T-helper 17 cell (primary cell): ENCODE measurements at regions not wholly inside any gene's neighbourhood (a gene's known extent, or its start where the extent isn't known, plus 50 kb on each side); places are given as distances from the start of the nearest gene placed in this dataset.

Experiments
- ATAC-seq: fragments of 150-1000 bp; cut with Tn5 transposase; 2 replicates; pipeline ENCODE4 v1.10.0; 2021; ENCODE audit warnings: mild to moderate bottlenecking, moderate library complexity
- DNase-seq, 3 donors: peaks; one replicate each; pipeline versions ENCODE4 v3.0.0 to v3.0.0-alpha.2; 2020 to 2021
- H3K9me3 ChIP-seq: one replicate; pipeline ENCODE4 v1.7.0; 2013; ENCODE audit warnings: low read length, mild to moderate bottlenecking; ENCODE audit not compliant: control insufficient read depth, poor library complexity, severe bottlenecking
- H3K27ac Mint-ChIP-seq: one replicate; pipeline ENCODE4 v1.8.0; 2022; ENCODE audit warnings: mild to moderate bottlenecking, moderate library complexity, mixed read lengths
- H3K27me3 Mint-ChIP-seq: one replicate; pipeline ENCODE4 v1.8.0; 2022; ENCODE audit warnings: mixed read lengths
- H3K36me3 Mint-ChIP-seq: one replicate; pipeline ENCODE4 v1.8.0; 2022; ENCODE audit warnings: low read depth, mixed read lengths
- H3K4me1 Mint-ChIP-seq: one replicate; pipeline ENCODE4 v1.8.0; 2022; ENCODE audit warnings: mild to moderate bottlenecking, mixed read lengths
- H3K4me3 Mint-ChIP-seq: one replicate; pipeline ENCODE4 v1.8.0; 2022; ENCODE audit warnings: mild to moderate bottlenecking, moderate library complexity, mixed read lengths

GRCh38 chr6:170043881-170044790, 246.7 kb downstream of the DLL1 start:
- Mint-ChIP-seq H3K27ac (no peak overlapping the region), H3K36me3 (no peaks in the 10 kb centered on the region), H3K27me3 (peaks cover 26% of the 10 kb centered on the region), H3K4me1 (peaks cover under 1% of the 10 kb centered on the region), H3K4me3 (no peak overlapping the region)
- H3K9me3 ChIP-seq = no peaks in the 10 kb centered on the region
- no peak for ATAC-seq
- no peak for DNase-seq

- H3K27ac Mint-ChIP-seq = no peak overlapping the region
- DNase-seq = no peak
- no peak overlapping the region for H3K4me3 Mint-ChIP-seq
- no peaks in the 10 kb centered on the region for H3K4me1 Mint-ChIP-seq
- ATAC-seq = no peak
- peaks cover 23% of the 10 kb centered on the region for H3K27me3 Mint-ChIP-seq
- no peaks in the 10 kb centered on the region for H3K36me3 Mint-ChIP-seq
- H3K9me3 ChIP-seq = no peaks in the 10 kb centered on the region
Measured at GRCh38 chr6:170043150-170043819, 247.6 kb downstream of the DLL1 start.

- H3K4me1 Mint-ChIP-seq = no peaks in the 10 kb centered on the region
- no peaks in the 10 kb centered on the region for H3K9me3 ChIP-seq
- no peak for DNase-seq
- H3K4me3 Mint-ChIP-seq = no peak overlapping the region
- H3K27ac Mint-ChIP-seq = no peak overlapping the region
- H3K36me3 Mint-ChIP-seq = no peaks in the 10 kb centered on the region
- H3K27me3 Mint-ChIP-seq = peaks cover 21% of the 10 kb centered on the region
- no peak for ATAC-seq
Measured at GRCh38 chr6:170042596-170043118, 248.2 kb downstream of the DLL1 start.

GRCh38 chr6:170042123-170042522, 248.8 kb downstream of the DLL1 start:
- Mint-ChIP-seq H3K27ac (no peak overlapping the region), H3K4me3 (no peak overlapping the region), H3K4me1 (no peaks in the 10 kb centered on the region), H3K27me3 (peaks cover 21% of the 10 kb centered on the region), H3K36me3 (no peaks in the 10 kb centered on the region)
- ATAC-seq = no peak
- no peaks in the 10 kb centered on the region for H3K9me3 ChIP-seq
- DNase-seq = no peak

GRCh38 chr6:170041526-170041925, 249.4 kb downstream of the DLL1 start:
- H3K36me3 Mint-ChIP-seq = no peaks in the 10 kb centered on the region
- H3K4me1 Mint-ChIP-seq = no peaks in the 10 kb centered on the region
- H3K9me3 ChIP-seq = no peaks in the 10 kb centered on the region
- DNase-seq (no peak), ATAC-seq (no peak)
- no peak overlapping the region for H3K4me3 Mint-ChIP-seq
- H3K27me3 Mint-ChIP-seq = peaks cover 20% of the 10 kb centered on the region
- H3K27ac Mint-ChIP-seq = no peak overlapping the region

- H3K9me3 ChIP-seq = no peaks in the 10 kb centered on the region
- Mint-ChIP-seq H3K4me3 (no peak overlapping the region), H3K4me1 (no peaks in the 10 kb centered on the region), H3K36me3 (no peaks in the 10 kb centered on the region), H3K27me3 (peaks cover 16% of the 10 kb centered on the region), H3K27ac (no peak overlapping the region)
- DNase-seq = no peak
- ATAC-seq = no peak
Measured at GRCh38 chr6:170040906-170041305, 250.0 kb downstream of the DLL1 start.

- DNase-seq (no peak), ATAC-seq (no peak)
- no peaks in the 10 kb centered on the region for H3K9me3 ChIP-seq
- H3K4me3 Mint-ChIP-seq = no peak overlapping the region
- no peaks in the 10 kb centered on the region for H3K36me3 Mint-ChIP-seq
- peaks cover 13% of the 10 kb centered on the region for H3K27me3 Mint-ChIP-seq
- no peak overlapping the region for H3K27ac Mint-ChIP-seq
- no peaks in the 10 kb centered on the region for H3K4me1 Mint-ChIP-seq
Measured at GRCh38 chr6:170040115-170040500, 250.8 kb downstream of the DLL1 start.

GRCh38 chr6:170039156-170040114, 251.4 kb downstream of the DLL1 start:
- no peak for ATAC-seq
- H3K36me3 Mint-ChIP-seq = no peaks in the 10 kb centered on the region
- no peak overlapping the region for H3K4me3 Mint-ChIP-seq
- H3K27me3 Mint-ChIP-seq = peaks cover 11% of the 10 kb centered on the region
- DNase-seq = no peak
- no peak overlapping the region for H3K27ac Mint-ChIP-seq
- no peaks in the 10 kb centered on the region for H3K4me1 Mint-ChIP-seq
- no peaks in the 10 kb centered on the region for H3K9me3 ChIP-seq

- no peak overlapping the region for H3K4me3 Mint-ChIP-seq
- no peaks in the 10 kb centered on the region for H3K36me3 Mint-ChIP-seq
- no peak overlapping the region for H3K27ac Mint-ChIP-seq
- ATAC-seq = no peak
- H3K9me3 ChIP-seq = no peaks in the 10 kb centered on the region
- H3K4me1 Mint-ChIP-seq = no peaks in the 10 kb centered on the region
- DNase-seq = no peak
- H3K27me3 Mint-ChIP-seq = peaks cover 11% of the 10 kb centered on the region
Measured at GRCh38 chr6:170038708-170039107, 252.2 kb downstream of the DLL1 start.

GRCh38 chr6:170038251-170038650, 252.6 kb downstream of the DLL1 start:
- no peaks in the 10 kb centered on the region for H3K9me3 ChIP-seq
- DNase-seq (no peak), ATAC-seq (no peak)
- Mint-ChIP-seq H3K27ac (no peak overlapping the region), H3K4me3 (no peak overlapping the region), H3K27me3 (peaks cover 11% of the 10 kb centered on the region), H3K4me1 (no peaks in the 10 kb centered on the region), H3K36me3 (no peaks in the 10 kb centered on the region)

GRCh38 chr6:170037541-170038250, 253.2 kb downstream of the DLL1 start:
- Mint-ChIP-seq H3K4me3 (no peak overlapping the region), H3K4me1 (no peaks in the 10 kb centered on the region), H3K27me3 (peaks cover 11% of the 10 kb centered on the region), H3K36me3 (no peaks in the 10 kb centered on the region), H3K27ac (no peak overlapping the region)
- no peak for ATAC-seq
- DNase-seq = no peak
- H3K9me3 ChIP-seq = no peaks in the 10 kb centered on the region

GRCh38 chr6:170036916-170037315, 254.0 kb downstream of the DLL1 start:
- DNase-seq (no peak), ATAC-seq (no peak)
- H3K27me3 Mint-ChIP-seq = peaks cover 11% of the 10 kb centered on the region
- H3K36me3 Mint-ChIP-seq = no peaks in the 10 kb centered on the region
- H3K4me3 Mint-ChIP-seq = no peak overlapping the region
- H3K9me3 ChIP-seq = no peaks in the 10 kb centered on the region
- H3K4me1 Mint-ChIP-seq = no peaks in the 10 kb centered on the region
- H3K27ac Mint-ChIP-seq = no peak overlapping the region
